Loucy (cell line): ENCODE measurements at regions not wholly inside any gene's neighbourhood (a gene's known extent, or its start where the extent isn't known, plus 50 kb on each side); places are given as distances from the start of the nearest gene placed in this dataset.

ENCODE experiments used
- H2AFZ ChIP-seq: fragments of 200-600 bp; sonication (generic); 2 replicates; pipeline ENCODE4 v1.6.0; 2016; ENCODE audit warnings: antibody characterized with exemption, mild to moderate bottlenecking, low read length, moderate library complexity
- H3F3A ChIP-seq: fragments of 200-600 bp; 2 replicates; pipeline ENCODE4 v1.6.0; 2016; ENCODE audit warnings: antibody characterized with exemption, low read depth, mild to moderate bottlenecking
- H3K27me3 ChIP-seq: fragments of 200-600 bp; sonication (generic); 2 replicates; pipeline ENCODE4 v1.6.1; 2014; ENCODE audit warnings: low read length, mild to moderate bottlenecking; ENCODE audit not compliant: insufficient read depth, poor library complexity, severe bottlenecking
- H3K36me3 ChIP-seq: fragments of 200-600 bp; sonication (generic); 2 replicates; pipeline ENCODE4 v1.6.1; 2016; ENCODE audit warnings: low read length; ENCODE audit not compliant: insufficient read depth
- H3K4me1 ChIP-seq: fragments of 200-600 bp; sonication (generic); 2 replicates; pipeline ENCODE4 v1.5.1; 2014; ENCODE audit warnings: low read length, mild to moderate bottlenecking; ENCODE audit not compliant: insufficient read depth, poor library complexity, severe bottlenecking
- H3K4me2 ChIP-seq: fragments of 200-600 bp; sonication (generic); 2 replicates; pipeline ENCODE4 v1.6.0; 2014; ENCODE audit warnings: antibody characterized with exemption, low read length, low read depth, mild to moderate bottlenecking; ENCODE audit not compliant: poor library complexity, severe bottlenecking
- H3K4me3 ChIP-seq: fragments of 200-600 bp; sonication (generic); 2 replicates; pipeline ENCODE4 v1.5.1; 2014; ENCODE audit warnings: low read length, mild to moderate bottlenecking, mixed read lengths; ENCODE audit not compliant: poor library complexity, severe bottlenecking
- H3K79me2 ChIP-seq: fragments of 200-600 bp; sonication (generic); 2 replicates; pipeline ENCODE4 v1.6.1; 2014; ENCODE audit warnings: low read length; ENCODE audit not compliant: insufficient read depth
- H3K9ac ChIP-seq: fragments of 200-600 bp; sonication (generic); 2 replicates; pipeline ENCODE4 v1.6.0; 2014; ENCODE audit warnings: mild to moderate bottlenecking, low read depth, low read length, moderate library complexity; ENCODE audit not compliant: poor library complexity, severe bottlenecking
- H3K9me2 ChIP-seq: fragments of 200-600 bp; sonication (generic); replicated peaks from 2 replicates; pipeline ENCODE4 v1.6.1; 2016; ENCODE audit warnings: low read depth, low read length, mixed read lengths
- H3K9me3 ChIP-seq: fragments of 200-600 bp; sonication (generic); 2 replicates; pipeline ENCODE4 v1.6.1; 2014; ENCODE audit warnings: mild to moderate bottlenecking, antibody characterized with exemption, low read length, low read depth; ENCODE audit not compliant: insufficient read depth
- H4K20me1 ChIP-seq: fragments of 200-600 bp; sonication (generic); 2 replicates; pipeline ENCODE4 v1.6.0; 2014; ENCODE audit warnings: antibody characterized with exemption, low read length, mild to moderate bottlenecking; ENCODE audit not compliant: insufficient read depth, poor library complexity, severe bottlenecking
- CTCF ChIP-seq: fragments of 200-600 bp; sonication (generic); conservative IDR thresholded peaks from 2 replicates; pipeline ENCODE4 v1.5.1; 2014; ENCODE audit warnings: mild to moderate bottlenecking, antibody characterized with exemption, low read length
- EZH2phosphoT487 ChIP-seq: fragments of 200-600 bp; IDR thresholded peaks from 2 replicates; pipeline ENCODE4 v1.6.1; 2018; ENCODE audit warnings: antibody characterized with exemption, mild to moderate bottlenecking, moderate library complexity, borderline replicate concordance

DNA sequence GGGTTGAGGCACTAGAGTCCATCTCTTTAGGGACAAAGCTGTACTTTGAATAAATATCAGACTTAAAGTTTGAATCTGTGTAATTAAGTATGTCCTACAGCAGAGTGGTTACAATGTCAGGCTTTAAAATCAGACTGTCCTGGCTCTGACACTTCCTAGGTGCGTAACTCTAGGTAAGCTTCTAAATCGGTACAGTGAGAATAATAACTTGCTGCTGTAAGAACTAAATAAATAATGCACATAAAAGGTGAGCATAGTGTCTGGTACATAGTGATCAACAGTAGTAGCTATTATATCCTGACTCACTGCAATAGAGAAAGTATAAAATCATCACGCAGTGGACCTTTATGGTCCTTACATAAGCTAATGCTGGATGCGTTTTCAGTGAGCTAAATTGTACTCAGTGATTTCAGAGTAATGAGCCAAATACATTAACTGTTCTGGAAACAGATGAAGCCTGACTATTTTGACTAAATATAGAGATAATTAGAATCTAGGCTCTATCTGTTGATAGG lies 72.2 kb upstream of the PDK4 start:
- no peak overlapping the region for H2AFZ ChIP-seq
- no peaks in the 10 kb centered on the region for H3K36me3 ChIP-seq
- H3F3A ChIP-seq: no peaks in the 10 kb centered on the region
- no peaks in the 10 kb centered on the region for H3K4me1 ChIP-seq
- H3K9ac ChIP-seq: no peak overlapping the region
- no peaks in the 10 kb centered on the region for H3K79me2 ChIP-seq
- H3K9me3 ChIP-seq: no peaks in the 10 kb centered on the region
- H3K27me3 ChIP-seq: no peaks in the 10 kb centered on the region
- H4K20me1 ChIP-seq: no peaks in the 10 kb centered on the region
- no peak overlapping the region for H3K4me2 ChIP-seq
- no peaks in the 10 kb centered on the region for H3K9me2 ChIP-seq
- no peak for TF ChIP-seq EZH2phosphoT487
- TF ChIP-seq CTCF: no peak
- H3K4me3 ChIP-seq: no peak overlapping the region

DNA sequence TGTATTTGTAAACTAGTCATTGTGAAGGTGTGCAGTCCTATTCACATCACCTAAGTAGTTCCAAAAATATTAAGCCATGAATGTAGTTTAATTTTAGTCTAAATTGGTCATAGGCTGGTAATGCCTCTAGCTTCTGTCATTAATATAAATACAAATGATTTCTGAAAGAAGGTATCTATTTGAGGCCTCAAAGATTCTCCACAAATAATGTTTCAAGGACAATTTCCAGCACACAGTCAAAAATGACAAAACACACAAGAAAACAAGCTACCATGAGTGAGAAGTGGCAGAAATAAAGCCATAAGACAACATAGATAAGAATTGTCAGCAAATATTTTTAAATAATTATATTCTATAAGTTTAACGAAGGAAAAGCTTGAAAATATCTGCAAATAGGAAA lies 66.7 kb upstream of the PDK4 start:
- Histone ChIP-seq H3K4me2 (no peak overlapping the region), H3K4me3 (no peak overlapping the region), H4K20me1 (no peaks in the 10 kb centered on the region), H2AFZ (no peak overlapping the region), H3K36me3 (no peaks in the 10 kb centered on the region), H3K79me2 (no peaks in the 10 kb centered on the region), H3K4me1 (no peaks in the 10 kb centered on the region), H3K9me2 (no peaks in the 10 kb centered on the region), H3F3A (no peaks in the 10 kb centered on the region), H3K27me3 (no peaks in the 10 kb centered on the region), H3K9me3 (no peaks in the 10 kb centered on the region), H3K9ac (no peak overlapping the region)
- TF ChIP-seq EZH2phosphoT487: no peak
- TF ChIP-seq CTCF: no peak

DNA sequence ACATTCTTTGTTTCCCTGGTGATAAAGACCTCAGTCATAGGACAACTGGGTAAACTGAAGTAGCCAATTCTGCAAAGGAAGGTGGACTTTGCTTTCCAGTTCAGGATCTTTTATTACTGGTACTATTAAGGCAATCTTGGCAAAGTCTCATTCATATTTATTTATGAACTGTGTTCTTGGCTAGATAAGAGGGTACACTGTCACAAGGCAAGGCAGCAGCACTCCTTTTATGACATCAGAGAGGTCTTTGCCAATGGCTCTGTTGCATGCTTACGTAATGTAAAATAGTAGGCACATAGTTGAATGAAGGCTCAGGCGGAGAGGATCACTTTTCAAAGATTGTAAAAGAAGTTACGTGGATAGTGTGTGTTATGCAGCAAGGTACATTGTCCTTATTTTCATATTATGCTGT lies 63.7 kb upstream of the PDK4 start:
- no peaks in the 10 kb centered on the region for H4K20me1 ChIP-seq
- H3K9ac ChIP-seq: no peak overlapping the region
- no peaks in the 10 kb centered on the region for H3K9me3 ChIP-seq
- H3K27me3 ChIP-seq: no peaks in the 10 kb centered on the region
- H3K79me2 ChIP-seq: no peaks in the 10 kb centered on the region
- H3K4me3 ChIP-seq: no peak overlapping the region
- no peaks in the 10 kb centered on the region for H3K9me2 ChIP-seq
- H3K4me2 ChIP-seq: no peak overlapping the region
- TF ChIP-seq CTCF (no peak), EZH2phosphoT487 (no peak)
- no peak overlapping the region for H2AFZ ChIP-seq
- no peaks in the 10 kb centered on the region for H3K4me1 ChIP-seq
- H3K36me3 ChIP-seq: no peaks in the 10 kb centered on the region
- H3F3A ChIP-seq: no peaks in the 10 kb centered on the region
